Mammary epithelial cell (primary cell): ENCODE measurements at regions not wholly inside any gene's neighbourhood (a gene's known extent, or its start where the extent isn't known, plus 50 kb on each side); places are given as distances from the start of the nearest gene placed in this dataset.

ENCODE experiments used
- EZH2 ChIP-seq: IDR thresholded peaks from 2 replicates; pipeline ENCODE4 v1.6.1; 2012; ENCODE audit warnings: low read length, inconsistent platforms, borderline replicate concordance
- TF ChIP-seq, protein P1 (sequence below), 2 donors: IDR thresholded peaks in 1 of 2; conservative IDR thresholded peaks in 1 of 2; 2 replicates each; pipeline ENCODE4 v1.5.1; 2011 to 2012; ENCODE audit warnings: inconsistent platforms in 2 of 2, low read length in 2 of 2, mild to moderate bottlenecking in 2 of 2, control low read depth in 1 of 2, low read depth in 1 of 2; ENCODE audit not compliant: insufficient read depth in 1 of 2; ENCODE audit errors: extremely low read depth in 1 of 2

DNA sequence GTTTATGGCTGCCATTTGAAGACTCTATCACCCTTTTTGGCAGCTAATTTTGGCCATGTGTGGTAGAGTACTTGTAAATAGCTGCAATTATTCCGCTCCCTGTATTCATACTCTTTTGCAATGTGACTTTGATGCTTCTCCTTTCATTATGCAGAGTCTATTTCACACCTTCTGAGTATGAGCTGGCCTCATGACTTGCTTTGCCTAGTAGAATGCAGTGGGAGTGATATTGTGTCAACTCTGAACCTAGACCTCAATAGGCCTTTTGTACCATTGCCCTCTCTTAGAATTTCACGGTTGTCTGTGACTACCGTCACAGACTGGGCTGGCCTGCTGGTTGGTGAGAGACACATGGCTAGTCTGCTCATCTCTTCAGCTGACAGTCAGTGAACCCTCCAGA lies 118.8 kb downstream of the DDIT4L start:
- TF ChIP-seq, protein P1, sequence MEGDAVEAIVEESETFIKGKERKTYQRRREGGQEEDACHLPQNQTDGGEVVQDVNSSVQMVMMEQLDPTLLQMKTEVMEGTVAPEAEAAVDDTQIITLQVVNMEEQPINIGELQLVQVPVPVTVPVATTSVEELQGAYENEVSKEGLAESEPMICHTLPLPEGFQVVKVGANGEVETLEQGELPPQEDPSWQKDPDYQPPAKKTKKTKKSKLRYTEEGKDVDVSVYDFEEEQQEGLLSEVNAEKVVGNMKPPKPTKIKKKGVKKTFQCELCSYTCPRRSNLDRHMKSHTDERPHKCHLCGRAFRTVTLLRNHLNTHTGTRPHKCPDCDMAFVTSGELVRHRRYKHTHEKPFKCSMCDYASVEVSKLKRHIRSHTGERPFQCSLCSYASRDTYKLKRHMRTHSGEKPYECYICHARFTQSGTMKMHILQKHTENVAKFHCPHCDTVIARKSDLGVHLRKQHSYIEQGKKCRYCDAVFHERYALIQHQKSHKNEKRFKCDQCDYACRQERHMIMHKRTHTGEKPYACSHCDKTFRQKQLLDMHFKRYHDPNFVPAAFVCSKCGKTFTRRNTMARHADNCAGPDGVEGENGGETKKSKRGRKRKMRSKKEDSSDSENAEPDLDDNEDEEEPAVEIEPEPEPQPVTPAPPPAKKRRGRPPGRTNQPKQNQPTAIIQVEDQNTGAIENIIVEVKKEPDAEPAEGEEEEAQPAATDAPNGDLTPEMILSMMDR (conservative IDR thresholded peaks at IDR 0.05 in 1 of 2, IDR thresholded peaks at IDR 0.05 in 1 of 2; ENCODE audit: extremely low read depth in 1 of 2, insufficient read depth in 1 of 2, low read depth in 1 of 2, low read length in 2 of 2), result no peak
- TF ChIP-seq EZH2, result no peak
